NCI-H748 (cell line): ENCODE measurements at regions not wholly inside any gene's neighbourhood (a gene's known extent, or its start where the extent isn't known, plus 50 kb on each side); places are given as distances from the start of the nearest gene placed in this dataset.
"Not testable (repeated sequence)": the region's sequence is repeated elsewhere in the genome, so short reads cannot be mapped to it uniquely, and the experiment has no call there.

Experiments used
- DNase-seq: peaks from one replicate; lab custom pipeline; 2025; ENCODE audit not compliant: unreplicated experiment; lab: John Stamatoyannopoulos, UW

- DNase-seq, result no peak
These were observed 191.6 kb upstream of the CTNND2 start for GRCh38 chr5:12095808-12096281.

GRCh38 chr5:12093586-12093985 lies 189.3 kb upstream of the CTNND2 start:
- no peak for DNase-seq

GRCh38 chr5:12080761-12081160 lies 176.5 kb upstream of the CTNND2 start:
- DNase-seq, result no peak

- not testable (repeated sequence) for DNase-seq
These were observed 174.0 kb upstream of the CTNND2 start for GRCh38 chr5:12078286-12078685.

- DNase-seq, result no peak
These were observed 169.2 kb upstream of the CTNND2 start for GRCh38 chr5:12073426-12073825.

- DNase-seq, result no peak
These were observed 168.2 kb upstream of the CTNND2 start for GRCh38 chr5:12072441-12072840.

GRCh38 chr5:12071455-12071854 lies 167.2 kb upstream of the CTNND2 start:
- DNase-seq, result no peak

- DNase-seq, result peak; percentile 76
These were observed 119.5 kb upstream of the CTNND2 start for GRCh38 chr5:12023614-12024241.

- no peak for DNase-seq
These were observed 118.2 kb upstream of the CTNND2 start for GRCh38 chr5:12022444-12022843.

GRCh38 chr5:12019306-12019705 lies 115.1 kb upstream of the CTNND2 start:
- no peak for DNase-seq

GRCh38 chr5:12017007-12017406 lies 112.8 kb upstream of the CTNND2 start:
- peak; percentile 28 for DNase-seq

- no peak for DNase-seq
These were observed 112.0 kb upstream of the CTNND2 start for GRCh38 chr5:12016159-12016746.

GRCh38 chr5:12013351-12013750 lies 109.1 kb upstream of the CTNND2 start:
- no peak for DNase-seq

GRCh38 chr5:12003680-12004079 lies 99.4 kb upstream of the CTNND2 start:
- no peak for DNase-seq

- DNase-seq, result no peak
These were observed 94.2 kb upstream of the CTNND2 start for GRCh38 chr5:11998397-11998796.

GRCh38 chr5:11997942-11998341 lies 93.7 kb upstream of the CTNND2 start:
- DNase-seq, result no peak

- DNase-seq, result no peak
These were observed 88.3 kb upstream of the CTNND2 start for GRCh38 chr5:11992518-11992917.

- no peak for DNase-seq
These were observed 81.7 kb upstream of the CTNND2 start for GRCh38 chr5:11985993-11986392.

GRCh38 chr5:11984196-11984595 lies 80.0 kb upstream of the CTNND2 start:
- no peak for DNase-seq

GRCh38 chr5:11981986-11982385 lies 77.7 kb upstream of the CTNND2 start:
- no peak for DNase-seq

- no peak for DNase-seq
These were observed 73.7 kb upstream of the CTNND2 start for GRCh38 chr5:11977904-11978303.

- no peak for DNase-seq
These were observed 69.2 kb upstream of the CTNND2 start for GRCh38 chr5:11973469-11973868.

GRCh38 chr5:11963227-11963626 lies 59.0 kb upstream of the CTNND2 start:
- no peak for DNase-seq
